B cell (primary cell): ENCODE measurements at regions not wholly inside any gene's neighbourhood (a gene's known extent, or its start where the extent isn't known, plus 50 kb on each side); places are given as distances from the start of the nearest gene placed in this dataset.

Experiments used
- CTCF ChIP-seq: fragments of 200-600 bp; IDR thresholded peaks from one replicate; pipeline ENCODE4 v1.8.0; 2022; ENCODE audit warnings: antibody characterized with exemption, mild to moderate bottlenecking
- EZH2 ChIP-seq: IDR thresholded peaks from 2 replicates; pipeline ENCODE4 v1.6.1; 2012; ENCODE audit warnings: borderline replicate concordance, low read depth, mild to moderate bottlenecking, moderate library complexity, low read length; ENCODE audit not compliant: insufficient read depth, poor library complexity, severe bottlenecking

- TF ChIP-seq CTCF = no peak
- no peak for TF ChIP-seq EZH2
Measured at GRCh38 chr1:168972225-168972624, 134.3 kb upstream of the ATP1B1 start.
